Gastroesophageal sphincter (tissue), 4 donors: ENCODE measurements at regions not wholly inside any gene's neighbourhood (a gene's known extent, or its start where the extent isn't known, plus 50 kb on each side); places are given as distances from the start of the nearest gene placed in this dataset.

Experiments
- ATAC-seq: fragments of 150-250 bp; one replicate; pipeline ENCODE4 v1.9.1; 2016; ENCODE audit warnings: mild to moderate bottlenecking, moderate library complexity
- H3K27ac ChIP-seq, 4 donors: fragments of 200-600 bp; sonication (generic) in 3 of 4; 1 replicate in 3 of 4; 2 replicates in 1 of 4; pipeline ENCODE4 v1.5.1; 2016 to 2019
- H3K27me3 ChIP-seq: fragments of 200-600 bp; sonication (generic); one replicate; pipeline ENCODE4 v1.5.1; 2019
- H3K36me3 ChIP-seq, 2 donors: fragments of 200-600 bp; sonication (generic); one replicate each; pipeline ENCODE4 v1.5.1; 2019; ENCODE audit warnings: control low read depth in 1 of 2
- H3K4me1 ChIP-seq, 3 donors: fragments of 200-600 bp; sonication (generic); 1 replicate in 2 of 3; 2 replicates in 1 of 3; pipeline ENCODE4 v1.5.1; 2016 to 2019; ENCODE audit warnings: control low read depth in 2 of 3
- H3K4me3 ChIP-seq, 2 donors: fragments of 200-600 bp; sonication (generic); one replicate each; pipeline ENCODE4 v1.5.1; 2019; ENCODE audit warnings: mild to moderate bottlenecking in 1 of 2, moderate library complexity in 1 of 2
- H3K9me3 ChIP-seq, 3 donors: fragments of 200-600 bp; sonication (generic); one replicate each; pipeline ENCODE4 v1.5.1; 2017 to 2019; ENCODE audit warnings: control low read depth in 2 of 3
- CTCF ChIP-seq, 4 experiments: fragments of 200-600 bp in 2 of 4; fragments of 450-650 bp in 2 of 4; sonication (generic) in 1 of 4; IDR thresholded peaks; one replicate each; pipeline ENCODE4 v1.5.1; 2017 to 2019; ENCODE audit warnings: antibody characterized with exemption in 4 of 4, mild to moderate bottlenecking in 2 of 4, moderate library complexity in 2 of 4
- EP300 ChIP-seq: sonication (generic); formaldehyde crosslinking; IDR thresholded peaks from one replicate; pipeline ENCODE4 v1.6.1; 2017; ENCODE audit warnings: antibody characterized with exemption, mild to moderate bottlenecking
- POLR2A ChIP-seq, 2 donors: fragments of 450-650 bp; IDR thresholded peaks; one replicate each; pipeline ENCODE4 v1.6.1; 2017; ENCODE audit warnings: antibody characterized with exemption in 2 of 2, mild to moderate bottlenecking in 2 of 2, moderate library complexity in 1 of 2
- POLR2AphosphoS5 ChIP-seq: sonication (generic); formaldehyde crosslinking; IDR thresholded peaks from one replicate; pipeline ENCODE4 v1.6.1; 2017; ENCODE audit warnings: antibody characterized with exemption
- WGBS, 2 donors: methylation state at CpG; one replicate each; pipeline ENCODE4 v1.1.5; 2018; ENCODE audit warnings: low coverage in 1 of 2; 5-methylcytosine and 5-hydroxymethylcytosine counted together

GRCh38 chr14:53855127-53855526, 101.5 kb downstream of the BMP4 start:
- no peak for ATAC-seq
- TF ChIP-seq POLR2AphosphoS5, result no peak
- TF ChIP-seq EP300, result no peak
- TF ChIP-seq CTCF (IDR thresholded peaks at IDR 0.05), result no peak
- TF ChIP-seq POLR2A (IDR thresholded peaks at IDR 0.05), result no peak
- no peaks in the 10 kb centered on the region for H3K4me1 ChIP-seq
- H3K9me3 ChIP-seq, result no peaks in the 10 kb centered on the region
- H3K27me3 ChIP-seq, result no peaks in the 10 kb centered on the region
- H3K27ac ChIP-seq, result no peak overlapping the region
- no peaks in the 10 kb centered on the region for H3K36me3 ChIP-seq
- no peak overlapping the region for H3K4me3 ChIP-seq

GRCh38 chr14:53851394-53852090, 105.1 kb downstream of the BMP4 start:
- Histone ChIP-seq H3K9me3 (no peaks in the 10 kb centered on the region), H3K4me3 (no peak overlapping the region), H3K27me3 (no peaks in the 10 kb centered on the region), H3K27ac (no peak overlapping the region), H3K4me1 (no peaks in the 10 kb centered on the region), H3K36me3 (no peaks in the 10 kb centered on the region)
- no peak for ATAC-seq
- TF ChIP-seq EP300, result no peak
- TF ChIP-seq POLR2AphosphoS5, result no peak
- no peak for TF ChIP-seq POLR2A (IDR thresholded peaks at IDR 0.05)
- no peak for TF ChIP-seq CTCF (IDR thresholded peaks at IDR 0.05)
- WGBS, 2 donors, result 65 to 68% methylated on average over 5 to 6 of the region's 6 CpGs

GRCh38 chr14:53850714-53851296, 105.8 kb downstream of the BMP4 start:
- ATAC-seq, result no peak
- Histone ChIP-seq H3K9me3 (no peaks in the 10 kb centered on the region), H3K4me1 (no peaks in the 10 kb centered on the region), H3K4me3 (no peak overlapping the region), H3K36me3 (no peaks in the 10 kb centered on the region), H3K27ac (no peak overlapping the region), H3K27me3 (no peaks in the 10 kb centered on the region)
- WGBS, 2 donors, result 44 to 48% methylated on average over 4 of the region's 4 CpGs
- no peak for TF ChIP-seq POLR2A (IDR thresholded peaks at IDR 0.05)
- no peak for TF ChIP-seq EP300

GRCh38 chr14:53849549-53849948, 107.1 kb downstream of the BMP4 start:
- 73 to 88% methylated on average over 5 to 6 of the region's 6 CpGs for WGBS, 2 donors
- no peaks in the 10 kb centered on the region for H3K4me1 ChIP-seq
- ATAC-seq, result no peak
- H3K27me3 ChIP-seq, result no peaks in the 10 kb centered on the region
- TF ChIP-seq CTCF (IDR thresholded peaks at IDR 0.05), result no peak
- TF ChIP-seq POLR2A (IDR thresholded peaks at IDR 0.05), result no peak
- no peak for TF ChIP-seq POLR2AphosphoS5
- TF ChIP-seq EP300, result no peak
- no peaks in the 10 kb centered on the region for H3K36me3 ChIP-seq
- no peak overlapping the region for H3K4me3 ChIP-seq
- no peaks in the 10 kb centered on the region for H3K9me3 ChIP-seq
- no peak overlapping the region for H3K27ac ChIP-seq

GRCh38 chr14:53848854-53849253, 107.8 kb downstream of the BMP4 start:
- 77 to 92% methylated on average over 4 to 5 of the region's 5 CpGs for WGBS, 2 donors
- no peak for TF ChIP-seq POLR2A (IDR thresholded peaks at IDR 0.05)
- TF ChIP-seq EP300, result no peak
- TF ChIP-seq POLR2AphosphoS5, result no peak
- TF ChIP-seq CTCF (IDR thresholded peaks at IDR 0.05), result no peak
- H3K36me3 ChIP-seq, result no peaks in the 10 kb centered on the region
- no peaks in the 10 kb centered on the region for H3K4me1 ChIP-seq
- H3K27me3 ChIP-seq, result no peaks in the 10 kb centered on the region
- no peak overlapping the region for H3K27ac ChIP-seq
- H3K9me3 ChIP-seq, result no peaks in the 10 kb centered on the region
- no peak overlapping the region for H3K4me3 ChIP-seq
- ATAC-seq, result no peak
